HG02970 (cell line): ENCODE measurements at regions not wholly inside any gene's neighbourhood (a gene's known extent, or its start where the extent isn't known, plus 50 kb on each side); places are given as distances from the start of the nearest gene placed in this dataset.

Source experiments
- ATAC-seq: cut with Tn5 transposase; IDR thresholded peaks from one replicate; pipeline ENCODE4 v1.9.1; 2021; ENCODE audit warnings: mild to moderate bottlenecking, moderate library complexity, moderate number of reproducible peaks; ENCODE audit not compliant: unreplicated experiment, low FRiP score

- no peak for ATAC-seq
Measured at GRCh38 chr13:22198641-22199217, 527.9 kb downstream of the FGF9 start.

- no peak for ATAC-seq
Measured at GRCh38 chr13:22200440-22200839, 529.6 kb downstream of the FGF9 start.

DNA sequence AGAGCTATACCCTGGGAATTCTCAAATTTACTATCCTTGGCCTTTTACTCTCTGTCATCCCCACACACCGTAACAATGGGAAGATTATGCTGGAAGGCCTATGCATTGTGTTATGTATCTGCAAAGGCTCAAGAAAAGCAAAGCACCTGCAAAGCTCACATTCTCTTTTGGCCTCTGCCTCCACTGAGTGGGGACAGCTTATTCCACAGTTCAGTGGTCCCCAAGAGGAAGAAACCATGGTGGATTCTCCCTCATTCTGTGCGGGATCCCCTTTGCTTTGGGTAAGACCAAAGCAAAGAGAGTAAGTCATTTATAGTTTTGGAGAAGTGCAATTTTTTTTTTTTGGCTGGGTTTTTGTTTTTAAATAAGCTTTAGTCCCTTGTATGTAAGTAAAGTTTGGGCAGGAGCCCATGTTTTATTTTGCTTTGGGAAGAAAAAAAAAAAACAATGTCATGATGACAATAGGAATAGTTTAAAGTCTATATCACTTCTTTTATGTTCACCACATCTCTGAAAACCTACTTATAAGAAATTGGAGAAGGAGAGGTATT is 530.6 kb downstream of the FGF9 start:
- no peak for ATAC-seq

- ATAC-seq, result no peak
Measured at GRCh38 chr13:22210134-22210930, 539.5 kb downstream of the FGF9 start.

DNA sequence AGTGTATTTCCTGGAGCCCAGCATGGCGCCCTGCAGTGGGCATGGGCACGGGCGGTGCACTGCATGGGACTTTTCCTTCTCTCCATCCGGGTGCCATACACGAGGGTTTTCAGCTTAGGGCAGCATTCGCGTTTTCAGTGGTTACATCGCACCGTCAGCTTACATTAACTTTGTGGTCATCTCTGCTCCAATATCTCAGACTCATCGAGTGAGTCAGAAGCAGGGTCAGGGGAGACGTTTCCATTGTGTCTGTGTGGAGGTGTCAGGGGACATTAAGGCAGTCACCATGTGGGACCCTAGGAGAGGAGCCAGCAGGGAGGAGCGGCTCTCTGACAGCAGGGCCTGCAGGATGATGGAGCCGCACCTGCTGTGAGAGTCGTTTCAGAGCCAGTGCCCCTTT is 541.0 kb downstream of the FGF9 start:
- no peak for ATAC-seq

- ATAC-seq, result no peak
Measured at GRCh38 chr13:22212576-22212975, 541.7 kb downstream of the FGF9 start.

DNA sequence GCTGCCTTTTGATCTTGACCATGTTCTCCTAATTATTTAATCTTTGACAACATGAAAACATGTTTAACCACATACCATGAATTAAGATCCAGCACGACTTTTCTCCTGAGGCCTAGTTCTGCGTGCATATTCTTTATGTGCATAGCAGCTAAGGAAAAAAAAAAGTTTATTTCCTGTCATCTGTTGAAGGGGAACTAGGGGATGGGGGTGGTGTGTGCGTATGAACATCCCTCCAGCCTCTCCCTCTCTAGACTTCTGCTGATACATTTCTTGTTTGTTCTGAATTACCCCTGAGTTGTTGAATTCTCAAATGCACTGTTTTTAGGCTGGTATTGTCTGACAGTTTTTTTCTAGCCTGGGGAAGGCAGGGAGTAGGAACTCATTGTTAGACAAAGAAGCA is 543.3 kb downstream of the FGF9 start:
- no peak for ATAC-seq

DNA sequence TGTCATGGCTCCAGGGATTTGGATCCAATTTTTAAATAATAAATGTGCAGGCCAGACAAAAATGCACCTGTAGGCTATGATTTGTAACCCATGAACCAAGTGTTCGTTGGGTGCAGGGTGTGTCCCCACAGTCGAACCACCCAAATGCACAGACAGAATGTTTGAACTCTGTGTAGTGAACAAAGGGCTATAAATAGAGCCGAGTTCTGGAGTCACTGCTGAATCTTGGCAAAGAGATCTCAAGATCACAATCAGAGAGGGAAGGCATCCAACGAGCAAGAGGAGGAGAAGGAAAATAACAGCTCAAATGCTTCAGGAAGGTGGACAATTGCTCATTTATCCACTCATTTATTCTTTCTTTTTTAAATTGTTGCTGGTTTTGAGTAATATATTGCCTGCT is 547.9 kb downstream of the FGF9 start:
- no peak for ATAC-seq

GRCh38 chr13:22219709-22220108 is 548.8 kb downstream of the FGF9 start:
- ATAC-seq, result no peak

- ATAC-seq, result no peak
Measured at GRCh38 chr13:22220151-22221135, 549.6 kb downstream of the FGF9 start.

- no peak for ATAC-seq
Measured at GRCh38 chr13:22223411-22223810, 552.5 kb downstream of the FGF9 start.

- ATAC-seq, result no peak
Measured at GRCh38 chr13:22226086-22226485, 555.2 kb downstream of the FGF9 start.

GRCh38 chr13:22227895-22228294 is 557.0 kb downstream of the FGF9 start:
- ATAC-seq, result no peak

DNA sequence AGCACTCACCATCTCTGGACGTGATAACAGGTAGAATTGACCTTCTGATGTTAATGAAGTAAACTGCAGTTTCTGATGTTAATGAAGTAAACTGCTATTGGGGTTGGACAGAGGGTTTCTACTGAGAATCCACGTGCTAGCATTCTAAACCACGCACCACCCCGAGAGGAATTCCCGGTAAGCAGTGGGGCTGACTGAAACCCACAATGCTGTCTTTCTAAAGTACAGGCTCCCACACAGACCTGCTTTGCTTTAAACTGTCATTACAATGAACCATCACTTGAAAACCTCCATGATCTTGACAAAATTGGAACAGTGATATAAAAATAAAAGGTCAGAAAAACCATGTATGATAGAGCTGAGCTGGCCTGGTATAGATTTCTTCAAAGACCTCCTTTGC is 559.0 kb downstream of the FGF9 start:
- ATAC-seq, result no peak

GRCh38 chr13:22232186-22232585 is 561.3 kb downstream of the FGF9 start:
- no peak for ATAC-seq

DNA sequence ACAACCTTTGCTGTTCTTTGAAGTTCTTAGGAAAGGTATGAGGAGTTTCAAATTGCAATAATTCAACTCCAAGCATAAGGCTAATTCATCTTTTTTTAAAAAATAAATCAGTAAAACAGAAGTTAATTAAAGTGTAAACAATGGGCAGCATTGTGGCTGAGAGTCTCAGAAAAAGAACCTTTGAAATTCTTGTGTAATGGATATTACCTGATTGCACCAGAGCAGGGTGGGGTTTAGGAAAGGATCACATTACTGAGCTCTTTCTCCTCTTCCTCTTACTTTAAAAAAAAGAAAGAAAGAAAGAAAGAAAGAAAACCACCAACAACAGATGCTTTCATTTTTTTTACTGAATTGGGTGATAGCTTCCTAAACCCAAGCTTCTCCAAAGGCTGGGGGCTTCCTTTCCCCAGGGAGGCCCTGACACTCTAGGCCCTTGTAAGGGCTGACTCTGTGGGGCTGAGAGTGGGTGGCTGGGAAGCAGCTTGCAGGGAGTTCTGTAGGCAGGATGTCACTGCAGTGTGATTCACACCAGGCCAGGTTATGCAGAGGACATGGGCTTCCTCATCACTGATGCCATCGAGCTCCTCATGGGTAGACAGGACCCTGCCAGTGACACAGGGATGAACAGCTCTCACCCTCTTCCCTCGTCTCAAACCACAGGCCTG is 564.5 kb downstream of the FGF9 start:
- ATAC-seq, result no peak

DNA sequence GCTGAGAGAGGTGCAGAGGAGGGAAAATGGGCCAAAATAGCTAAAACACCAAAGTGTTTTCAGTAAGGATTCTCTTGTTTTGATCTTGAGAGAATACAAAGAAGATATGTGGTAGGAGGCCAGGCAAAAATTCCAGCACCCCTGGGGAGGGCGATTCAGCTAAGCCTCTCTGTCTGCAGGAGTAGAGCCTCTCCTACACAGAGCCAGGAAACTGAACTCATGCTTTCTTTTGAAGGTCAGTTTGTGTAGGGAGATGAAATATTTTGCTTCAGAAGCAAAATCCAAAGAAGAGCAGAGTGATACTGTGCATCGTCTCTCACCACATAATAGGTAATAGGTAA is 565.0 kb downstream of the FGF9 start:
- no peak for ATAC-seq

DNA sequence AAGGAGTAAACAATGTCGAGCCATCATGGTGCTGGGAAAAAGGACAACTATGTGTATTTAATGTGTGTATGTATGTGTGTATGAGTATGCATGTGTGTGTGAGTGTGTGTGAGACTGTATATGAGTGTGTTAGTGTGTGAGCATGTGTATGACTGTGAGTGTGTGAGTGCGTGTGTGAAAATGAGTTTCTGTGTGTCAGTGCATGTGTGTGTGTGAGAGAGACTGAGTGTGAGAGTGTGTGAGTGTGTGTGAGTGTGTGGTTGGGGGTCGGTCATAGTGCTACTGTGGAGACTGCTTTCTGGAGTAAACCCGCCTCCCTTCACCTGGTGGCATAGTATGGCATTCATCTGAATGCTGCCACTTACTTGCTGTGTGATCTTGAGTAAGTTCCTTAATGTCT is 567.4 kb downstream of the FGF9 start:
- ATAC-seq, result no peak

DNA sequence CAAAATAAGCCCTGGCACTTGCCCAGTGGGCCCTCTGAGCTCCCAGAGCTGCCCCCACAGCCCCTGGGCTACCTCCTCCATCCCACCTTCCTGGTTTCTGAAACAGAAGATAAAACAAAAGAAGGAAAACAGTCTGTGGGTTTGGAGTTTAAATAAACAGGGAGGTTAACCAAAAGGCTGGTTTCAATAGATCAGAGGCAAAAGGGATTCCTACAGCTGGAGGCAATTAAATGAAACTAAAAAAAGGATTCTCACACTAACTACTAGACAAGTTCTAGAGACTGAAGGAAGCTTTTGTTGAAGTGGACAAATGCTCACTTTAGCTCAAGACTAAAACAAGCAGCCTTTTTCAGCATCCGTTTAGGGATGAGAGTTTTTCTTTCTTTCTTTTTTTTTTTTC is 569.8 kb downstream of the FGF9 start:
- ATAC-seq, result no peak

- ATAC-seq, result no peak
Measured at GRCh38 chr13:22243469-22244163, 572.7 kb downstream of the FGF9 start.
